Stomach (tissue), 8 donors: ENCODE measurements at regions not wholly inside any gene's neighbourhood (a gene's known extent, or its start where the extent isn't known, plus 50 kb on each side); places are given as distances from the start of the nearest gene placed in this dataset.
"Not testable (repeated sequence)": the region's sequence is repeated elsewhere in the genome, so short reads cannot be mapped to it uniquely, and the experiment has no call there.

ENCODE experiments used
- DNase-seq, 2 donors: peaks; one replicate each; pipeline versions ENCODE4 v3.0.0 to v3.0.0-alpha.2; 2013 to 2019
- H3K27ac ChIP-seq, 5 donors: fragments of 200-600 bp in 4 of 5; sonication (generic) in 4 of 5; one replicate each; pipeline ENCODE4 v1.5.1; 2013 to 2019; ENCODE audit warnings: mild to moderate bottlenecking in 1 of 5, moderate library complexity in 1 of 5
- H3K27me3 ChIP-seq, 3 donors: fragments of 200-600 bp; sonication (generic); one replicate each; pipeline ENCODE4 v1.5.1; 2017 to 2019; ENCODE audit warnings: mixed run types in 1 of 3
- H3K36me3 ChIP-seq, 4 donors: fragments of 200-600 bp; sonication (generic); 1 replicate in 3 of 4; 2 replicates in 1 of 4; pipeline ENCODE4 v1.5.1; 2016 to 2019
- H3K4me1 ChIP-seq, 4 donors: fragments of 200-600 bp; sonication (generic); one replicate each; pipeline ENCODE4 v1.5.1; 2016 to 2019
- H3K4me3 ChIP-seq, 4 donors: fragments of 200-600 bp; sonication (generic) in 3 of 4; one replicate each; pipeline ENCODE4 v1.5.1; 2016 to 2019; ENCODE audit warnings: mild to moderate bottlenecking in 1 of 4
- H3K9me3 ChIP-seq, 4 donors: fragments of 200-600 bp; sonication (generic); one replicate each; pipeline ENCODE4 v1.5.1; 2016 to 2019
- CTCF ChIP-seq, 7 experiments: fragments of 450-650 bp in 4 of 7; fragments of 200-600 bp in 3 of 7; sonication (generic) in 3 of 7; IDR thresholded peaks; one replicate each; pipeline ENCODE4 v1.5.1; 2016 to 2019; ENCODE audit warnings: antibody characterized with exemption in 7 of 7, control low read depth in 2 of 7, mild to moderate bottlenecking in 1 of 7
- EP300 ChIP-seq: sonication (generic); formaldehyde crosslinking; IDR thresholded peaks from one replicate; pipeline ENCODE4 v1.6.1; 2017; ENCODE audit warnings: antibody characterized with exemption
- POLR2A ChIP-seq, 4 donors: fragments of 450-650 bp; IDR thresholded peaks; one replicate each; pipeline ENCODE4 v1.6.1; 2016; ENCODE audit warnings: antibody characterized with exemption in 4 of 4, control low read depth in 2 of 4, mild to moderate bottlenecking in 1 of 4, moderate library complexity in 1 of 4
- POLR2AphosphoS5 ChIP-seq, 3 donors: sonication (generic); formaldehyde crosslinking; IDR thresholded peaks; one replicate each; pipeline ENCODE4 v1.6.1; 2016; ENCODE audit warnings: antibody characterized with exemption in 3 of 3
- WGBS, 5 donors: extraction: QIAGEN DNeasy Blood & Tissue Kit in 3 of 5; methylation state at CpG; one replicate each; pipeline versions ENCODE4 v1.1.5 to v1.1.7; 2013 to 2018; 5-methylcytosine and 5-hydroxymethylcytosine counted together
- intact Hi-C: fragments of 100-400 bp; cut with DNase I; formaldehyde crosslinking; loops from one replicate; pipeline ENCODE4 v1.15.1; 2023; ENCODE audit warnings: low total_unique reads
- donor health status: healthy with polysubstance abuse.
- donor health status: Bipolar disorder and iron deficiency.
- donor health status: healthy.

- no peak for DNase-seq
- Histone ChIP-seq H3K4me1 (peaks cover 0 to 3% (median 1%) of the 10 kb centered on the region in 4 donors), H3K36me3 (no peaks in the 10 kb centered on the region), H3K27me3 (no peaks in the 10 kb centered on the region), H3K27ac (no peak overlapping the region), H3K9me3 (peaks cover 0 to 3% (median 0%) of the 10 kb centered on the region in 4 donors), H3K4me3 (no peak overlapping the region)
- TF ChIP-seq CTCF (IDR thresholded peaks at IDR 0.05) (no peak), POLR2AphosphoS5 (IDR thresholded peaks at IDR 0.05) (no peak), POLR2A (IDR thresholded peaks at IDR 0.05) (no peak), EP300 (no peak)
- 84 to 98% (median 90%) methylated on average over 2 of the region's 2 CpGs for WGBS, 5 donors
- intact Hi-C loops = no loop called here
These were observed 283.9 kb downstream of the NKX6-1 start for GRCh38 chr4:84215217-84215616.

GRCh38 chr4:84206226-84206625 is 292.9 kb downstream of the NKX6-1 start:
- H3K36me3 ChIP-seq, H3K27ac ChIP-seq, H3K4me3 ChIP-seq, H3K4me1 ChIP-seq, DNase-seq, H3K27me3 ChIP-seq, intact Hi-C loops: not testable (repeated sequence)
- peaks cover 0 to 33% (median 11%) of the 10 kb centered on the region in 4 donors for H3K9me3 ChIP-seq
- 60 to 84% (median 78%) methylated on average over 4 of the region's 4 CpGs for WGBS, 5 donors

- intact Hi-C loops = no loop called here
- no peak for DNase-seq
- no peaks in the 10 kb centered on the region for H3K27me3 ChIP-seq
- 39 to 70% (median 57%) methylated on average over 1 of the region's 1 CpG for WGBS, 5 donors
- no peaks in the 10 kb centered on the region for H3K4me1 ChIP-seq
- no peak overlapping the region for H3K4me3 ChIP-seq
- H3K27ac ChIP-seq = no peak overlapping the region
- H3K36me3 ChIP-seq = no peaks in the 10 kb centered on the region
- H3K9me3 ChIP-seq = no peaks in the 10 kb centered on the region
- TF ChIP-seq POLR2AphosphoS5 (IDR thresholded peaks at IDR 0.05) = no peak
- TF ChIP-seq CTCF (IDR thresholded peaks at IDR 0.05) = no peak
- TF ChIP-seq EP300 = no peak
- no peak for TF ChIP-seq POLR2A (IDR thresholded peaks at IDR 0.05)
These were observed 309.9 kb downstream of the NKX6-1 start for GRCh38 chr4:84189144-84189543.

- Histone ChIP-seq H3K27ac (no peak overlapping the region), H3K4me3 (no peak overlapping the region), H3K36me3 (no peaks in the 10 kb centered on the region), H3K4me1 (no peaks in the 10 kb centered on the region), H3K9me3 (no peaks in the 10 kb centered on the region), H3K27me3 (no peaks in the 10 kb centered on the region)
- WGBS, 5 donors = 96 to 100% (median 97%) methylated on average over 2 of the region's 2 CpGs
- intact Hi-C loops = no loop called here
- TF ChIP-seq EP300 (no peak), POLR2A (IDR thresholded peaks at IDR 0.05) (no peak), CTCF (IDR thresholded peaks at IDR 0.05) (no peak), POLR2AphosphoS5 (IDR thresholded peaks at IDR 0.05) (no peak)
- DNase-seq = no peak
These were observed 319.7 kb downstream of the NKX6-1 start for GRCh38 chr4:84179409-84179808.

GRCh38 chr4:84177831-84178542 is 321.1 kb downstream of the NKX6-1 start:
- TF ChIP-seq POLR2A (IDR thresholded peaks at IDR 0.05) = no peak
- TF ChIP-seq EP300 = no peak
- no peak for TF ChIP-seq POLR2AphosphoS5 (IDR thresholded peaks at IDR 0.05)
- no peak for TF ChIP-seq CTCF (IDR thresholded peaks at IDR 0.05)
- intact Hi-C loops = no loop called here
- Histone ChIP-seq H3K36me3 (no peaks in the 10 kb centered on the region), H3K4me3 (no peak overlapping the region), H3K27me3 (no peaks in the 10 kb centered on the region), H3K27ac (no peak overlapping the region), H3K9me3 (no peaks in the 10 kb centered on the region), H3K4me1 (no peaks in the 10 kb centered on the region)
- peak in 1 of 2 donors; percentile 23 for DNase-seq
- WGBS, 5 donors = 40 to 52% (median 52%) methylated on average over 5 of the region's 5 CpGs
